Fibroblast of mammary gland (primary cell): ENCODE measurements at regions not wholly inside any gene's neighbourhood (a gene's known extent, or its start where the extent isn't known, plus 50 kb on each side); places are given as distances from the start of the nearest gene placed in this dataset.

ENCODE experiments used
- DNase-seq: peaks from one replicate; pipeline ENCODE4 v3.0.0-alpha.2; 2010; ENCODE audit warnings: low read depth
- H3K4me3 ChIP-seq: 2 replicates; pipeline ENCODE4 v1.5.1; 2011; ENCODE audit warnings: low read depth, mild to moderate bottlenecking, low read length, moderate library complexity; ENCODE audit not compliant: control insufficient read depth
- CTCF ChIP-seq: conservative IDR thresholded peaks from 2 replicates; pipeline ENCODE4 v1.5.1; 2011; ENCODE audit warnings: low read depth, low read length, inconsistent platforms; ENCODE audit not compliant: control insufficient read depth, insufficient read depth

- no peak overlapping the region for H3K4me3 ChIP-seq
- no peak for TF ChIP-seq CTCF
- DNase-seq: no peak
Observed at GRCh38 chr1:204819495-204819894, 51.2 kb upstream of the NFASC start.
